ENCODE measurements at regions not wholly inside any gene's neighbourhood (a gene's known extent, or its start where the extent isn't known, plus 50 kb on each side); places are given as distances from the start of the nearest gene placed in this dataset.
"Not testable (repeated sequence)": the region's sequence is repeated elsewhere in the genome, so short reads cannot be mapped to it uniquely, and the experiment has no call there.

- Histone ChIP-seq H3K27me3 (ENCODE audit: insufficient read depth, low read length) (peaks cover 7% of the 10 kb centered on the region), H3K4me3 (ENCODE audit: insufficient read depth, low read length) (no peak overlapping the region)
- no peak for DNase-seq (ENCODE audit: insufficient read length, low spot score, missing footprints)
Observed at GRCh38 chr3:139231555-139232281, 112.1 kb upstream of the MRPS22 start.

GRCh38 chr3:139232341-139232740 is 111.5 kb upstream of the MRPS22 start:
- peaks cover 13% of the 10 kb centered on the region for H3K27me3 ChIP-seq (ENCODE audit: insufficient read depth, low read length)
- H3K9me3 ChIP-seq (ENCODE audit: low read depth, low read length); H2AFZ ChIP-seq (ENCODE audit: low read length); H3K4me2 ChIP-seq (ENCODE audit: insufficient read depth, low read length); DNase-seq (ENCODE audit: insufficient read length, low spot score, missing footprints); H3K4me3 ChIP-seq (ENCODE audit: insufficient read depth, low read length); H3K79me2 ChIP-seq (ENCODE audit: insufficient read depth, low read length); H3K36me3 ChIP-seq (ENCODE audit: insufficient read depth, low read length); H3K27ac ChIP-seq (ENCODE audit: low read depth, low read length); H4K20me1 ChIP-seq (ENCODE audit: insufficient read depth, low read length); H3K4me1 ChIP-seq (ENCODE audit: insufficient read depth, low read length): not testable (repeated sequence)

More at GRCh38 chr3:139231555-139232281, 112.1 kb upstream of the MRPS22 start:
- TF ChIP-seq CTCF (IDR thresholded peaks at IDR 0.05; ENCODE audit: extremely low read depth, low read depth, low read length), result no peak
- H3K4me2 ChIP-seq (ENCODE audit: insufficient read depth, low read length), result no peak overlapping the region
- H3K79me2 ChIP-seq (ENCODE audit: insufficient read depth, low read length), result no peaks in the 10 kb centered on the region
- no peaks in the 10 kb centered on the region for H3K4me1 ChIP-seq (ENCODE audit: insufficient read depth, low read length)
- H4K20me1 ChIP-seq (ENCODE audit: insufficient read depth, low read length), result no peaks in the 10 kb centered on the region
- no peak overlapping the region for H3K27ac ChIP-seq (ENCODE audit: low read depth, low read length)
- H3K36me3 ChIP-seq (ENCODE audit: insufficient read depth, low read length), result no peaks in the 10 kb centered on the region
- H2AFZ ChIP-seq (ENCODE audit: low read length), result no peak overlapping the region
- H3K9me3 ChIP-seq (ENCODE audit: low read depth, low read length), result no peaks in the 10 kb centered on the region

GRCh38 chr3:139234491-139234890 is 109.3 kb upstream of the MRPS22 start:
- Histone ChIP-seq H3K4me3 (ENCODE audit: insufficient read depth, low read length) (no peak overlapping the region), H3K9me3 (ENCODE audit: low read depth, low read length) (no peaks in the 10 kb centered on the region)

GRCh38 chr3:139235192-139235591 is 108.6 kb upstream of the MRPS22 start:
- Histone ChIP-seq H3K27ac (ENCODE audit: low read depth, low read length) (no peak overlapping the region), H3K36me3 (ENCODE audit: insufficient read depth, low read length) (no peaks in the 10 kb centered on the region), H3K4me2 (ENCODE audit: insufficient read depth, low read length) (no peak overlapping the region), H4K20me1 (ENCODE audit: insufficient read depth, low read length) (no peaks in the 10 kb centered on the region), H3K4me1 (ENCODE audit: insufficient read depth, low read length) (peaks cover 4% of the 10 kb centered on the region), H3K27me3 (ENCODE audit: insufficient read depth, low read length) (peaks cover 30% of the 10 kb centered on the region), H3K4me3 (ENCODE audit: insufficient read depth, low read length) (no peak overlapping the region), H3K9me3 (ENCODE audit: low read depth, low read length) (no peaks in the 10 kb centered on the region), H3K79me2 (ENCODE audit: insufficient read depth, low read length) (no peaks in the 10 kb centered on the region), H2AFZ (ENCODE audit: low read length) (no peak overlapping the region)
- no peak for TF ChIP-seq CTCF (IDR thresholded peaks at IDR 0.05; ENCODE audit: extremely low read depth, low read depth, low read length)
- DNase-seq (ENCODE audit: insufficient read length, low spot score, missing footprints), result no peak

More at GRCh38 chr3:139234491-139234890, 109.3 kb upstream of the MRPS22 start:
- DNase-seq (ENCODE audit: insufficient read length, low spot score, missing footprints), result no peak
- no peak overlapping the region for H2AFZ ChIP-seq (ENCODE audit: low read length)
- no peaks in the 10 kb centered on the region for H3K36me3 ChIP-seq (ENCODE audit: insufficient read depth, low read length)
- no peak for TF ChIP-seq CTCF (IDR thresholded peaks at IDR 0.05; ENCODE audit: extremely low read depth, low read depth, low read length)
- H3K4me2 ChIP-seq (ENCODE audit: insufficient read depth, low read length), result no peak overlapping the region
- H3K27ac ChIP-seq (ENCODE audit: low read depth, low read length), result no peak overlapping the region
- peaks cover 4% of the 10 kb centered on the region for H3K4me1 ChIP-seq (ENCODE audit: insufficient read depth, low read length)
- no peaks in the 10 kb centered on the region for H4K20me1 ChIP-seq (ENCODE audit: insufficient read depth, low read length)
- no peaks in the 10 kb centered on the region for H3K79me2 ChIP-seq (ENCODE audit: insufficient read depth, low read length)
- H3K27me3 ChIP-seq (ENCODE audit: insufficient read depth, low read length), result peaks cover 25% of the 10 kb centered on the region
